Ishikawa (cell line): ENCODE measurements at regions not wholly inside any gene's neighbourhood (a gene's known extent, or its start where the extent isn't known, plus 50 kb on each side); places are given as distances from the start of the nearest gene placed in this dataset.

Source experiments
- CEBPB ChIP-seq: IDR thresholded peaks from 2 replicates; pipeline ENCODE4 v1.6.1; 2012
- EP300 ChIP-seq: IDR thresholded peaks from 2 replicates; pipeline ENCODE4 v1.6.1; 2012; ENCODE audit warnings: borderline replicate concordance
- MAX ChIP-seq: IDR thresholded peaks from 2 replicates; pipeline ENCODE4 v1.6.1; 2012
- NFIC ChIP-seq: IDR thresholded peaks from 2 replicates; pipeline ENCODE4 v1.6.1; 2012
- RAD21 ChIP-seq: IDR thresholded peaks from 2 replicates; pipeline ENCODE4 v1.6.1; 2012; ENCODE audit warnings: low read depth
- TEAD4 ChIP-seq: IDR thresholded peaks from 2 replicates; pipeline ENCODE4 v1.6.1; 2012
- USF1 ChIP-seq: IDR thresholded peaks from 2 replicates; pipeline ENCODE4 v1.6.1; 2012
- TF ChIP-seq, protein P1 (sequence below): IDR thresholded peaks from 2 replicates; pipeline ENCODE4 v1.6.1; 2012; ENCODE audit warnings: low read depth, mild to moderate bottlenecking

GRCh38 chr5:108529381-108529780 is 147.5 kb upstream of the FBXL17 start:
- TF ChIP-seq TEAD4 (no peak), EP300 (no peak), MAX (no peak), NFIC (no peak), USF1 (no peak), RAD21 (no peak), CEBPB (no peak)
- TF ChIP-seq, protein P1, sequence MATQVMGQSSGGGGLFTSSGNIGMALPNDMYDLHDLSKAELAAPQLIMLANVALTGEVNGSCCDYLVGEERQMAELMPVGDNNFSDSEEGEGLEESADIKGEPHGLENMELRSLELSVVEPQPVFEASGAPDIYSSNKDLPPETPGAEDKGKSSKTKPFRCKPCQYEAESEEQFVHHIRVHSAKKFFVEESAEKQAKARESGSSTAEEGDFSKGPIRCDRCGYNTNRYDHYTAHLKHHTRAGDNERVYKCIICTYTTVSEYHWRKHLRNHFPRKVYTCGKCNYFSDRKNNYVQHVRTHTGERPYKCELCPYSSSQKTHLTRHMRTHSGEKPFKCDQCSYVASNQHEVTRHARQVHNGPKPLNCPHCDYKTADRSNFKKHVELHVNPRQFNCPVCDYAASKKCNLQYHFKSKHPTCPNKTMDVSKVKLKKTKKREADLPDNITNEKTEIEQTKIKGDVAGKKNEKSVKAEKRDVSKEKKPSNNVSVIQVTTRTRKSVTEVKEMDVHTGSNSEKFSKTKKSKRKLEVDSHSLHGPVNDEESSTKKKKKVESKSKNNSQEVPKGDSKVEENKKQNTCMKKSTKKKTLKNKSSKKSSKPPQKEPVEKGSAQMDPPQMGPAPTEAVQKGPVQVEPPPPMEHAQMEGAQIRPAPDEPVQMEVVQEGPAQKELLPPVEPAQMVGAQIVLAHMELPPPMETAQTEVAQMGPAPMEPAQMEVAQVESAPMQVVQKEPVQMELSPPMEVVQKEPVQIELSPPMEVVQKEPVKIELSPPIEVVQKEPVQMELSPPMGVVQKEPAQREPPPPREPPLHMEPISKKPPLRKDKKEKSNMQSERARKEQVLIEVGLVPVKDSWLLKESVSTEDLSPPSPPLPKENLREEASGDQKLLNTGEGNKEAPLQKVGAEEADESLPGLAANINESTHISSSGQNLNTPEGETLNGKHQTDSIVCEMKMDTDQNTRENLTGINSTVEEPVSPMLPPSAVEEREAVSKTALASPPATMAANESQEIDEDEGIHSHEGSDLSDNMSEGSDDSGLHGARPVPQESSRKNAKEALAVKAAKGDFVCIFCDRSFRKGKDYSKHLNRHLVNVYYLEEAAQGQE = no peak
